ENCODE measurements at regions not wholly inside any gene's neighbourhood (a gene's known extent, or its start where the extent isn't known, plus 50 kb on each side); places are given as distances from the start of the nearest gene placed in this dataset.

GRCh38 chr2:154952346-154952980 lies 254.0 kb downstream of the KCNJ3 start (continued):
- no peak for TF ChIP-seq CHD7 (IDR thresholded peaks at IDR 0.05; ENCODE audit: insufficient replicate concordance, low read length)
- no peak for TF ChIP-seq CEBPB (IDR thresholded peaks at IDR 0.05; ENCODE audit: low read depth, low read length)
- no peak for TF ChIP-seq SIRT6 (IDR thresholded peaks at IDR 0.05; ENCODE audit: low read length)
- TF ChIP-seq JUN (IDR thresholded peaks at IDR 0.05; ENCODE audit: low read depth, low read length), result no peak
- TF ChIP-seq PHF8 (conservative IDR thresholded peaks at IDR 0.05; ENCODE audit: low read depth, low read length), result no peak

Data from H1 (cell line).